ENCODE measurements at regions not wholly inside any gene's neighbourhood (a gene's known extent, or its start where the extent isn't known, plus 50 kb on each side); places are given as distances from the start of the nearest gene placed in this dataset.
"Not testable (repeated sequence)": the region's sequence is repeated elsewhere in the genome, so short reads cannot be mapped to it uniquely, and the experiment has no call there.

DNA sequence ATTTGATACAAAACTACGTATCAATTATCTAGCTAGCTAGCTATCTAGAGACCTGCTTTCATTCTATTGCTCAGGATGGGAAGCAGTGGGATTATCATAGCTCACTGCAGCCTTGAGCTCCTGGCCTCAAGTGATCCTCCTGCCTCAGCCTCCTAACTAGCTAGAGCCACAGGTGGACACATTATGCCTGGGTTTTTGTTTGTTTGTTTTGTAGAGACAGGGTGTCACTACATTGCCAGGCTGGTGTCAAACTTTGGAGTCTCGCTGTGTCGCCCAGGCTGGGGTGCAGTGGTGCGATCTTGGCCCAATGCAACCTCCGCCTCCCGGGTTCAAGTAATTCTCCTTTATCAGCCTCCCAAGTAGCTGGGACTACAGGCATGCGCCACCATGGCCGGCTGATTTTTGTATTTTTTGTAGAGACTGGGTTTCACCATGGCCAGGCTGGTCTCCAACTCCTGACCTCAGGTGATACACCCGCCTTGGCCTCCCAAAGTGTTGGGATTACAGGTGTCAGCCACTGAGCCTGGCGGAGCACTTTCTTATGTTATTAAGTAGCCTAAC is 122.5 kb upstream of the FBXO28 start:
- DNase-seq (ENCODE audit: low read depth): not testable (repeated sequence)

DNA sequence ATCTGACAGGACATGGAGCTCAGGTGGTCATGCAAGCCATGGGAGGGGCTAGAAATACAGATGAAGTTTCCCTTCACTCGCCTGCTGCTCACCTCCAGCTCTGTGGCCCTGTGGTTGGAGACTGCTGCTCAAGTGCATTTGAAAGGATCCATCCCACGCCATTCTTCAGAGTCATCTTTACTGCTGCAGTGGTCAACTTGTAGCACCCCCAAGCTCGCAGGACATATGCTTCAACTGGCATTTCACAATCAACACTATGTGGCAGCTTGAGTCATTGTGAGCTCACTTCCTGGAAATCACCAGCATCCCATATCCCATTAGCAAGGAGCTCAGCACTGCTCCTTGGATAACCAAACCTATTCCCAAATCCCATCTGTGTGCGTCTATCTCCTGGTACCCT is 116.2 kb upstream of the TP53BP2 start:
- not testable (repeated sequence) for DNase-seq (ENCODE audit: low read depth)

DNA sequence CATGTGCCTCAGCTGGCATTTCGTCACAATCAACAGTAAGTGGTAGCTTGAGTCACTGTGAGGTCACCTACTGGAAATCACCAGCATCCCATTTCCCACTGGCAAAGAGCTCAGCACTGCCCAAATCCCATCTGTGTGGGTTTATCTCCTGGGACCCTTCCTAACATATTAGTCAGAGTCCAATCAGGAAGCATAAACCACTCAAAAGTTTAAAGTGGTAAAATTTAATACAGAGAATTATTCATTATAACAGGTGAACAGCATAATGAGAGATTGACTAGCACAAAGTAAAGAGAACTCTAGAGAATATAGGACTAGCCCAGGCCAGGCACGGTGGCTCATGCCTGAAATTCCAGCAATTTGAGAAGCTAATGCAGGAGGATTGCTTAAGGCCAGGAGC is 107.1 kb upstream of the TP53BP2 start:
- DNase-seq (ENCODE audit: low read depth): not testable (repeated sequence)

DNA sequence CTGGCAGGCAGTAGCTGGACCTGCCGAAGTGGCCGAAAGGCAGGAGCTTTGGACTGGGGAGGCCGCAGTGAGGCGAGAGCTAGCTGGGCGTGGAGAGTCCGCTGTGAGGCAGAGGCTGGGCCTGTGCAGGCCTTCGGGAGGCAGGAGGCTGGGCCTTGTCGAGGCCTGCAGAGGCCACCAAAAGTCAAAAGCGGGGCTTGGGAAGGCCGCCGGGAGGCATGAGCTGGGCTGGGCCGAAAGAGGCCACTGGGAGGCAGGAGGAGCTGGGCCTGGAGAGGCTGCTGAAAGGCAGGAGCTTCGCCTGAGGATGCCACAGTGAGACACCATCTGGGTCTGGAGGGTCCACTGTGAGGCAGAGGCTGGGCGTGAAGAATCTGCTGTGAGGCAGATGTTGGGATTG is 105.8 kb upstream of the TP53BP2 start:
- not testable (repeated sequence) for DNase-seq (ENCODE audit: low read depth)

DNA sequence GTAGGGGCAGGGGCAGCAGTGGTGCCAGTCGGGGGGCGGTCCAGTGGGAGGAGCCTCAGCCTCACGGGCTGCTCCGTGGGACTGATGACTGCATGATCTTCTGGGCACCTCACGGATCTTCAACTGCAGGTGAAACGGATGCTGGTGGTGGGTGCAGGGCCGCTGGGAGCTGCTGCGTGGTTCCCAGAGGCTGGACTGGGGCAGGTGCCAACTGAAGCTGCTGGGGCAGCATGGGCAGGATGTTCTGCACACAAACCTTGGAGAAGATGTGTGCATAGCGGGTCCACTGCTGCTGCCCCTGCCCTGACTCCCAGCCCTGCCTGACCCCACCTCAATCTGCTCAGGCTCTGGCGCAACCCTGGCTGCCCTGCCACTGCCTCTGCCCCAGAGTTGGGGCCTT is 104.2 kb upstream of the TP53BP2 start:
- not testable (repeated sequence) for DNase-seq (ENCODE audit: low read depth)

DNA sequence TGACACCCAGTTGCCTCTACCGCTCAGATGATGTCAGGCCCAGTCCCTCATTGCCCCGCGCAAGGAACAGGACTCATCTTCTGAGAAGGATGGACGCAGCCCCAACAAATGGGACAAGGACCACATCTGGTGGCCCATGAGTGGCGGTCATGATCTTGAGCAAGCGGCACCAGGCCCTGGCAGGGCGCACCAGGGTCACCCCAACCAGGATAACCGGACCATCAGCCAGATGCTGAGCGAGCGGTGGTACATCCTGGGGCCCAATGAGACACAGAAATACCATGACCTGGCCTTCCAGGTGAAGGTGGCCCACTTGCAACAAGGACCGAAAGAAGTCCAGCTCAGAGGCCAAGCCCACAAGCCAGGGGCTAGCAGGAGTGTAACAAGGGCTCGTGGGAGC is 102.3 kb upstream of the TP53BP2 start:
- DNase-seq (ENCODE audit: low read depth): not testable (repeated sequence)

DNA sequence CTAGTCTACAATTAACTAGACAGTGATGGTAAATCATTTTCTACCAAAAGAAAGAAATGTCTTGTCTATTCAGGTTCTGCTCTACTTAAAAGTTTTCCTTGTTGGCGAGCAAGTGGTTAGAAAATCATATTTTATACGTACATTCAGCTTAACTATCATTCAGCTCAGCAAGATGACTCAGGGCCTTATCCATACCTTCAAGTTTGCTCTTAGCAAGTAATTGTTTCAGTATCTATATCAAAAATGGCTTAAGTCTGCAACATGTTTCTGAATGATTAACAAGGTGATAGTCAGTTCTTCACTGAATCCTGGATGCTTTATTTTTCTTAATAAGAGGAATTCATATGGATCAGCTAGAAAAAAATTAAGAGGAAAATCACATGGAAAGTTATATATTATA is 90.8 kb upstream of the TP53BP2 start:
- not testable (repeated sequence) for DNase-seq (ENCODE audit: low read depth)

DNA sequence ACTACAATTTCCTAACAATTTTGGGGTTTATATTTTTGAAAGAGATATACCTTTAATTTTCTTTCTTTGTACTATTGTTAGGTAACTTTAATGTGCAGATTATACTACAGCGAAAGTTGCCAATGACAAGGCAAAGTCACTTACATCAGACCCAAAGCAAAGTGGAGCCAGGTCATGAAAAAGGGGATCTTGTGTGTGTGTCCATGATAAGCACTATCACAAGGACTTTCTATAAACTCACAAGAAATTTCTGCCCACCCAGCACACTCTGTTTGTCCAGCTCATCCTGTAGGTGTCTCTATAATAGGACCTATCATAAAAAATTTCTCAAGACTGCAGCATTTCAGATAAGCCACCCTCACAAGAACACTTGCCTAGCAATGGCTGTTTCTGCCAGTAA is 85.7 kb upstream of the TP53BP2 start:
- DNase-seq (ENCODE audit: low read depth): not testable (repeated sequence)

DNA sequence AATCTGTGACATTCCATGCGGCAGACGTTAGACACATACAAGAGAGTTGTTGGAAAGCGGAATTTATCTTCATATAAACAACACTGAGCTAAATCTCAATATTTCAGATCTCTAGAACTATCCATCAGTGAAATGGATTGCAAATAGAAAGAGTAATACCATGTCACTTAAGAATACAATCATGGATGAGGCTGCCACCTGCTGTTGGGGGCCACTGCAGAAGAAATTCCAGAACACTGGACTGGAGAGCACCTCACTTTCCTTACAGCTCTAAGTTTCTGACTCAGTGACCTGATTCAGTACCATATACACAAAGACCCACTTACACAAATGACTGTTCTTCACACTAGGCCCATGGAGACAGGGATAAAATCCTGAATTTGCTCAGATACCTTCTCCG is 75.1 kb upstream of the TP53BP2 start:
- not testable (repeated sequence) for DNase-seq (ENCODE audit: low read depth)

DNA sequence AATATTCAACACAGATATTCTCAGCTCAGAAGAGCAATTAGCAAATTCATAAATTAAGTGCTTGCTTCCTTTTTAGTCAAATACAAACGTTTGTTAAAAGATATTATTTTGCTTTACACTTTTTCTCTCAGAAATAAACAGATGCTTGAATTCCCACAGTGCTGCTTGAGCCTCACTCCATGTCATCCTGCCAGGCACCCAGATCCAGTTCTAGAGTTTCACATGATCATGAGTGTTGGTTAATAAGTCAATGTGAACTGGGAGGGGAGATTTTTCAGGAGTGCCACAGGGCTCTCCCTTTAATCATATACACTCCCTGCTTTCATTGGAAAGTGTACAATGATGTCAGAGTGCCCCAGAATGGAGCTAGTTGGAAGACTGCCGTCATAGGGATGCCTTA is 69.7 kb upstream of the TP53BP2 start:
- DNase-seq (ENCODE audit: low read depth): not testable (repeated sequence)

DNA sequence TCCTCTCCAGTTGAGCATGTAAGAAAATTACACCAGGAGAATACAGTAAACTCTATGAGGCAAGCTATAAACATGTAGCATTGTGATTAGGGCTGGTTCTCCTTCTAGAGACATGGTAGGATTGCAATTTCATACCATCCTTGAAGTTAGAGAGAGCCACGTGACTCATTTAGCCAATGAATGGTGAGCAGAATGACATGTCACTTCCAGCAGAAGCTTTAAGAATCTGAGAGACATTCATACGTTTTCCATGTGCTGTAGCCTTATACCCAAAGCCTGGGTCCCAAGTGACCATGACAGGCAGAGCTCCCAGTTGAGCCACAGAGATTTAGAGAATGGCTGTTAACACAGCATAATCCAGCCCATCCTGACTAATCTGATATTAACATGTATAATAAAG is 68.0 kb upstream of the TP53BP2 start:
- not testable (repeated sequence) for DNase-seq (ENCODE audit: low read depth)

DNA sequence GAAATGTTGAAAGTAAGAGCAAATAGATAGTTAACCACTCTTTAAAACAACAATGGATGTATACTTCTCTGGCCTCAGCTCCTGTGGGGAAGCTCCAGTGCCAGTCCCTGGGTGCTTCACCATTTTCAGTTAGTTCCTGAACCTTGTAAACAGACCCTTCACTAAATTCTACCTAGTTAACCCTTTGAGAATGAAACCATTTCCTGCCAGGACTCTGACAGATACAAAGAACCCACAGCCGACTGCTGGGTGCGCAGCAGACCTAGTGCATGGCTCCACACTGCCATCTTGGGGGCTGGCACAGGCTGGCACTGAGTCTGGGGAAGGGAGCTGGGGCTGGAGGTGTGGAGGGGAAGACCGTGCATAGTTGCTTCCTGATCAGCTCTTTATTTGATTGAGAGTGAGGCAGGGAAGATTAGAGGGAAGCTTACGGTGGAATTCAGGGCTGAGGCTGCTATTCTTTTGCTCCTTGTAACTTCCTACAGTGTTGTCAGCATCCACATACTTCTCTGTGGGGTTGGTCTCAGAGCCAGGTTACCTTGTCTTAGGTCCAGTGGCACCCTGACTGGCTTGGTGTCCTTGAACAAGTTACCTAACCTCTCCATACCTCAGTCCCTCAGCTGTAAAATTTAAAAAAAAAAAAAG is 62.3 kb upstream of the TP53BP2 start:
- DNase-seq (ENCODE audit: low read depth): not testable (repeated sequence)

DNA sequence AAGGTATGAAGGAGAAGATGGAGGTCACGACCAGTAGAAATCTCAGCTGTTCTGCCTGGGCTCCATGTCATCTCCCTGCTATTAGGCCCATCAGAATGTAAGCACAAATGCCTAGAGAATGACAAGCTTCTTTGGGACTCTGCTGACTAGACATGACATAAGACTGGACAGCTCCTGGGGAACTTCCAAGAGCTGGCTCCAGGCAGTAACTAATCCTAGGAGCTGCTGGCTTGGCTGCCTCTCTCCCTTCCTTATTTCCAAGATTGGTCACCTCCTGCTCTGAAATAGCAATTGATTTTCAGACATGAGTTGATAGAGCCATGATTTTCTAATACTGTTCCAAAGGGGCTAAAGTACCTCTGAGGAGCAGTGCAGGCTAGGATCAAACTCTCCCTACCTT is 57.5 kb upstream of the TP53BP2 start:
- not testable (repeated sequence) for DNase-seq (ENCODE audit: low read depth)

DNA sequence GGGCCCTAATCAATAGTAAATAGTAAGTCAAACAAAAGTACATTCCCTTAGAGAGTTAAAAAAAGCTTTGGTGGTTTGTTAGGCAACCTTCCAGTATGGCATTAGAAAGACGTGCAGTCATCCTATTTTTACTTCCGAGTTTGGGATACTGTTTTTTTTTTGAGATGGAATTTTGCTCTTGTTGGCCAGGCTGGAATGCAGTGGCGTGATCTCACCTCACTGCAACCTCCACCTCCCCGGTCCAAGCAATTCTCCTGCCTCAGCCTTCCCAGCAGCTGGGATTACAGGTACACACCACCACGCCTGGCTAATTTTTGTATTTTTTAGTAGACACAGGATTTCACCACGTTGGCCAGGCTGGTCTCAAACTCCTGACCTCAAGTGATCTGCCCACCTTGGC is 54.0 kb upstream of the TP53BP2 start:
- DNase-seq (ENCODE audit: low read depth): not testable (repeated sequence)

DNA sequence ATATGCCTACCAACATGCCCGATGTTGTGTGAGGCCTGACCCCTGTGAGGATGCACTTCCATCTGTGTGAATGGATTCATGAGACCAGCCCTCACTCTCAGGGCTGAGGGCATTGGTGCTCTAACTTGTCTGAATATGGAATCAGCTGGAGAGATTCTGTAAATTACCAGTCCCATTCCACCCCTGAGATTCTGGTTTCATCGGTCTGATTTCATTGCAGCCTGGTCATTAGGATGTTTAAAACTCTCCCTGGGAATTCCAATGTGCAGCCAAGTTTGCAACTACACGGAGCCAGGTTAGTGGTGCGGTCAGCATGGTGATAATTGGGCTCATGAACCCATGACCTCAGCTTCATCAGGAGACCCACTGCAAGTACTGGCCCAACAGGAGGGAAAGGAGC is 51.4 kb upstream of the TP53BP2 start:
- DNase-seq (ENCODE audit: low read depth): not testable (repeated sequence)

DNA sequence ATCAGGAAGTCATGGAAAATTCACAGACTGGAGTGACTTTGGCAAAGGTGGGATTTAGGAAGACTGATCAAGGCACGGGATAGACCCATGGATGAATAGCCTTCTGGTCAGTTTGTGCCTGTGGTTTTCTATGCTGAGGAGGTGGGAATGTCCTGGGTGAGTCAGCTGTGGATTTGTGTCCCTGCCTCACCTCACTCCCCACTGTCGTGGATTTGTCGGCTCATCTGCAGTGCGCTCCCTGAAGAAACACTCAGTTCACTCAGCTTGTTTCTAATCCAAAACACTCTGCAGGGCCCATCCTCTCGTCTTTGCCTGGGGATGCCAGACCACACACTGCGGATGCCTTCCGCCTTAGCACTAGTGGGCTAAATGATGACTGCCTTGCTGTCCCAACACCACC is 50.2 kb upstream of the TP53BP2 start:
- DNase-seq (ENCODE audit: low read depth): not testable (repeated sequence)
